Uterus (tissue), 2 donors: ENCODE measurements at regions not wholly inside any gene's neighbourhood (a gene's known extent, or its start where the extent isn't known, plus 50 kb on each side); places are given as distances from the start of the nearest gene placed in this dataset.

ENCODE experiments used
- CTCF ChIP-seq, 4 experiments: fragments of 200-600 bp in 2 of 4; fragments of 450-650 bp in 2 of 4; sonication (generic) in 2 of 4; IDR thresholded peaks; one replicate each; pipeline ENCODE4 v1.5.1; 2016 to 2019; ENCODE audit warnings: antibody characterized with exemption in 4 of 4, mild to moderate bottlenecking in 2 of 4, moderate library complexity in 1 of 4
- POLR2A ChIP-seq, 2 donors: fragments of 450-650 bp; IDR thresholded peaks; one replicate each; pipeline ENCODE4 v1.6.1; 2016; ENCODE audit warnings: antibody characterized with exemption in 2 of 2, mild to moderate bottlenecking in 1 of 2, moderate library complexity in 1 of 2

- TF ChIP-seq POLR2A (IDR thresholded peaks at IDR 0.05): no peak
- no peak for TF ChIP-seq CTCF (IDR thresholded peaks at IDR 0.05)
Observed at GRCh38 chr2:82023710-82024109, 1719.2 kb upstream of the LRRTM1 start.
